ENCODE measurements at regions not wholly inside any gene's neighbourhood (a gene's known extent, or its start where the extent isn't known, plus 50 kb on each side); places are given as distances from the start of the nearest gene placed in this dataset.
A peak's percentile ranks its signal among the peaks of the same experiment; 100 is the strongest.

DNA sequence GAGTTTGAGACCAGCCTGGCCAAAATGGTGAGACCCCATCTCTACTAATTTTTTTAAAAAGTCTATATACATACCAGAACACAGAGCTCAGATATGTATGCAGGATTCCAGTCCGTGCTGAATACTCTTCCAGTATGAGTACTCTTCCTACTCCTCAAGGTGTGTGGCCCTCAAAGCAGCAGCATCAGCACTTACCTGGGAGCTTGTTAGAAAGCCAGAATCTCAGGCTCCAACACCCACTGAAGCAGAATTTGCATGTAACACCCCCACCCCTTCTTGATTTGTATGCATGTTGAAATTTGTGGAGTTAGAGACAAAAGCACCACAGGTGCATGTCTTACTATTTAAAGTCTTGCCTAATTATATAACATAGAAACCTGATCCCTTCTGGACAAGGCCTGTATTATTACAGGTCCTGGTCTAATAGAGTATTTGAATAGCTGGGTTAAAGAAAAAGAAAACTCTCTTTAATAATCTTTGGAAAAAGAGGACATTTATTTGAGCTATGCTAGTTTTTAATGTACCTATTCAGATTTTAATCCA, 50.3 kb upstream of the NFE2L2 start:
- DNase-seq = no peak

DNA sequence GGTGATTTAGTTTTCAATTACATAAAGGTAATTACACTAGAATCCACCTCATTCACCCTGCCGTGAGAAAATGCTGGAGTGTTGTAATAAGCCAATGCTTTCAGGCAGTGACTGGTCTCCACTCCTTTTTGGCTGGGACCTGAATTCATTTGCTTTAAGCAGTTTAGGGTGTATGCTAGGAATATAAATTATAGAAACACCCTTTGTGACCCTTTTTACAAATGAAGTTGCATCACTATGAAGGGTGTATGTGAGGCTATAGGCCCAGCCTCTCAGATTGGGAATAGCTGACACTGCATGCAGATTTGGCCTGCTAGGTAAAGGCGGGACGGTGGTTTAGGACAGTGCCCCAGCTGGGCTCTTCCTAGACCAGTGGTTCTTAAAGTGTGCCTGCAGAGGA, 50.8 kb upstream of the NFE2L2 start:
- DNase-seq = no peak

DNA sequence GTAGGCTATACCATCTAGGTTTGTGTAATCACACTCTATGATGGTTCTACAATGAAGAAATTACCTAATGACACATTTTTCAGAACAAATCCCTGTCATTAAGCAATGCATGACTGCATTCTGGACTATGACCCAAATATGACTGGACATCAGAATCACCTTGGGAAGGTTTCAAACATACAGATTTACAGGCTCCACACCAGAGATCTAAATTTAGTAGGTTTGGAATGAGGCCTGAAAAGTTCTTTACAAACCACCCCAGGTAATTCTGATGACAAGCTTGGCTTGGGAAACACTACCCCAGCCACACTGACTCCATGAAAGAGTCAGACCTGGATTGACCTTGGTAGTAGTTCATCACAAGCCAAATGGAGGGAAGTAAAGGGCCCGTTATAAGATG, 52.2 kb upstream of the NFE2L2 start:
- no peak for DNase-seq

DNA sequence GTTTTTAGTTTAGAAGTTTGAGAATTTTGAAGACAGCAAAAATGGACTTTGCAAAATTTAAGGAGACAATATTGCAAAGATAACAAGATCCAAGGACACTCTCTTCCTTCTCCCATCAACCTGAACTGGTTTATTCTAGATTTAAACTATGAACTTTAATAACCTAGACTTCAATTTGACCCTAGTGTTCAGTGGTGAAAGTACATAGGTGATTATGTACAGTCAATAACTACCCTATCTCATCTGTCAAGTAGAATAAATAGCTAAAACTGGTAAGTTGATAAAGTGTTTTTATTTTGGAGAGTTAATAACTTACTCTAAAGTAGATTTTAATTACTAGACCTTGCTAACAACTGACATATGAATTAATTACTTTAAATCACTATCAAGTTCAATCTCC, 52.9 kb upstream of the NFE2L2 start:
- no peak for DNase-seq

DNA sequence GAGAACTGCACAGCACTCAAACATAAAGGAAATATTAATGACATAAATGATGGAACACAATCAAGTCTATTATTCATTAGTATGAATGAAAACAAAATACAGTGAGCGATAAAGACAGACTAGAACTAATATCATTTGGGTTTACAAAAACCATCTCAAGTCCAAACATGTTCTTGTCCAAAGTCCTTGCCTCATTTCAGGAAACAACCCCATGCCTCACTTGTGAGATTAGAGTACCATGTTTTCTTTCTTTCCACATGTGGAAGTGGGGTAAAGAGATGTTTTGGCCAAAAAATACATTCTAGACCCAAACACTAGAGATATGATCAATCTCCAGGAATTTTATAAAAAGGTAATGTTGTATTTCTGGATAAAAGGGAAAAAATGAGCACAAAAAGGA, 53.3 kb upstream of the NFE2L2 start:
- DNase-seq = no peak

DNA sequence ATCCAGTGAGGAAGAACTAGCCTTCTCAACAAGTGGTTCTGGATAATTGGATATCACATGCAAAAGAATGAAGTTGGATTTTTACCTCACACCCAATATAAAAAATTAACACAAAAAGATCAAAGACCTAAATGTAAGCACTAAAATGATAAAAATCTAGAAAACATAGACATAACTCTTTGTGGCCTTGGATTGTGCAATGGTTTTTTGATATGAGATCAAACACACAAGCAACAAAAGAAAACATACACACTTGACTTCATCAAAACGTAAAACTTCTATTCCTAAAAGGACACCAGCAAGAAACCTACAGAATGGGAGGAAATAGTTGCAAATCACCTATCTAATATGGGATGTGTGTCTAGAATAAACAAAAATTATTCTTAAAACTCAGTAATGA, 54.1 kb upstream of the NFE2L2 start:
- DNase-seq = no peak

DNA sequence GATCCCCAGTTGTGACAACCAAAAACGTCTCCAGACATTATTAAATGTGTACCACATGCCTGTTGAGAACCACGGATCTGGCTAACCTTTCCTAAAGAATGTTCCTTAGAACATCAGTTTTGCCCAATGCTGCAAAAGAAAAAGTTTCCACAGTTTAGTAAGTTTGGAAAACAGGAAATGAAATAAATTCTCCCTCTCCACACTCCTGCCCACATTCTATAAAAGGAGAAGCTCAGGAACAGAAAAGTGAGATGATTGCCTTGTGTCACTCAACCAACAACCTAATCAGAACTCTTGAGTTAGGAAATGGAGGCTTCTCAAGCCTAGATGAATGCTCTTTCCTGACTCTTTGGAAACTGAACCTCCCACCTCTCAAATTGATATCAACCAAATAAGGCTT, 56.1 kb upstream of the NFE2L2 start:
- DNase-seq = no peak

DNA sequence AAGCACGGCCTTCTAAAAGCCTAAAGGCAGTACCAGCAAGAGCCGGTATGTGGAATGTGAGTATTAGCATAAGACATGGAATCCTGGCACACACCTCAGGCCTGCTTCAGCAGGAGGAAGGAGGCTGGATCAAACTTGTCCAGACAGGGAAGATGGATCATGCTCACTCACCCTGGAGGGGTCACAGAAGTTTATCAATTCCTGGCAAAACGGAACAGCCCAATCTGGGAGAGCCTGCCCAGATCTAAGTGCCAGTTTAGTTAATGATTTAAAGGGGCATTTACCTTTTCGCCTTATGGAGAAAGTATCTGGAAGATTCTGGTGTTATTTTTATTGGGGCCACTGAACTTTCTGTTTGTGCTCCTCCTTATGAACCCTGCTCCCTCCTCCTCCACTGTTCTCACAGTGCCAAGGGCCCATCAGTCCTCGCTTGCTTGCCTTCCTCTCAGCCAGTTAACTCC, 58.3 kb upstream of the NFE2L2 start:
- no peak for DNase-seq

DNA sequence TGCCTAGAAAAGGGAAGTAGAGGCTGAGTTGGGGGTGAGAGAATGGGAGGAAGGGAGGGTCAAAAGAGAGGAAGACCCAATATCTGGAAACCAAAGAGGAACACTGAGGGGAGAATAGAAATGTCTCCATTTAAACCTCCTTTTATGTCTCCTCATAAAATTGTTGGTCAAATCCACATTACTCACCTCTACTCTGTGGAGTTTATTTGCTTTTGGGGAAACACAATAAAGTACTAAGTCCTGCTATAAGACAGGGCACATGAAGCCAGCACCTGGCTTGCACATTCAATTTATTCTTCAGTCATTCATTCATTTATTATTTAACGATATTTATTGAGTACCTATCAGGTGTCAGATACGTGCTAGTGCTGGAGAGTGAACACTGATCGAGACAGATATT, 60.3 kb upstream of the NFE2L2 start:
- no peak for DNase-seq

DNA sequence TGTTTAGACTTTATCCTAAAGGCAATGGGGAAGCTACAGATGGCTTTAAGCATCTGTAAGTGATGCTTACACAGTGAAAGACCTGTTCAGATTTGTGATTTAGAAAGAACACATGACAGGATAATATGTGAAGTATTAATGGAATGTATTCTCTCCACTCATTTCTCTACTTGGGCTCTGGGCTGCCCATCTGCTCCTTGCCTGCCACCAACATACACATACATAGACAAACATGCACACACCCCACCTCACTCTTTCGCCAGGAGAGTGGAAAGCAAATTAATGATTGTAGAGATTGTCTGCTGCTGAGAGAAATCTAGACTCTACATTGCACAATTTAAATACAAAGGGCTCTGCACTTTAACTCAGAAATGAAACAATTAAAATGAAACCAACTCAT, 61.0 kb upstream of the NFE2L2 start:
- DNase-seq = no peak

DNA sequence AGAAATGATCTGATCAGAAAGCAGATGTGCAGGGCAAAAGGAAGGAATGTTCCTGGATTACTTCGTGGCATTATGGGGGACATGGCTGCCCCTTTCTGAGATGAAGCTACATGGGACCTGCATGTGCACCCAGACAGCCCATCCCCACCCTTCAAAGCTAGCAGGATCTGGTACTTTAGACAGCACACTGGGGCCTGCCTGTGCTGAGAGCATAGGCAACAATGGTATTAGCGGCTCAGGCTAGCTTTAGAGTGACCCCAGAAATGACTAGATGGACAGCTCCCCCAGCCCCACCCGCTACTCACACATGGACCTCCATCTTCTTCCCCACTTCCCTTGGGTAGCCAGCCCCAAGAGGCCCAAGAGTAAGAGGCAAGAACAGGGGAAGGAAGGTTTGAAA, 61.5 kb upstream of the NFE2L2 start:
- DNase-seq = no peak

DNA sequence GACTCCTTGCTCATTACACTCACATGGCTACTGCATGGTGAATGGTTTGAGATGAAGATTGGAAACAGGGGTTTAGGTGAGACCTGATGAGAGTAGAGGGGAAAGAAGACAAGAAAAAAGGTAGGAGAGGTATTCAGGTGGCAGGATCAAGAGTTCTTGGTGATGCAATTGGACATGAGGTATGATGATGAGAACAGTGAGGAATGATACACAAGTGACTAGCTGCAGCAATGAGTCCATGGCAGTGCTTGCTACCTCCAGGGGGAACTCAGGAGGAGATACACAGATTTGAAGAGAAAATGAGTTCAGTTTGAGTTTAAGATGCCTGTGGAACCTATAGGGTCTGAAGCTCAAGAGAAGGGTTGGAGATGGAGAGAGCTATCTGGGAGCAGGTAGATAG, 62.1 kb upstream of the NFE2L2 start:
- DNase-seq = no peak

DNA sequence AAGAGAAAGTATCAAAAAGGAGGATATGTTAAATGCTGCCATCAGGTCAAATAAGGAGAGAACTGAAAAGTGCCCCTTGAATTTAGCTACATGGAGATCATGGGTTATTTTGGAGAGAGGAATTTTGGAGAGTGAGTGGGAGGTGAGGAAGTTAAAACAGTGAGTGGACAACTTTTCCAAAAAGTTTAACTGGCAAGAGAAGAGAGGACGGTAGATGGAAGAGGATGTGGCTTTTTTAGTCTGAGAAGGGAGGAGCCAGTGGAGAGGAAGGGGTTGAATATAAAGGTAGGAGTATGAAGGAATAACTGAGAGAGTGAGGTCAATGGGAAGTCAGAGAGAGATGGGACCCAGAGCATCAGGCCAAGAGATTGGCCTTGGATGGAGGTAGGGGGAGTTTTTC, 62.5 kb upstream of the NFE2L2 start:
- no peak for DNase-seq

DNA sequence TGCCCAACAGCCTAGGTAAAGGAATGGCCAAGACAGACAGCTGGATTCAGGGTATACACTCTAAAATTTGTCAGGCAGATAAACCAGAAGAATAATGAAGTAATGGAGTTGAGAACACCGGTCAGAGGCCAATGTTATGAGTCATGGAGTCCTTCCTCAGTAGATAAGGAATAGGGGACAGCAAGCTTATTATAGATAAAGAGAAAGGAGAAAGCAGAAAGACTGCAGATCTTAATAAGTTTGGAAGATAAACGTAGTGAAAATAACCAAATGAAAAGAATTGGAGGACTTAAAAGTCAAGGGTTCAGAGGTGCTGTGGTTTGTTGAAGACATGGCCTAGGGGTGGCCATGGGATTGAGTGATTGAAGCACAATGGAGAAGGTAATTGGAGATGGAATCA, 63.5 kb upstream of the NFE2L2 start:
- DNase-seq = no peak

DNA sequence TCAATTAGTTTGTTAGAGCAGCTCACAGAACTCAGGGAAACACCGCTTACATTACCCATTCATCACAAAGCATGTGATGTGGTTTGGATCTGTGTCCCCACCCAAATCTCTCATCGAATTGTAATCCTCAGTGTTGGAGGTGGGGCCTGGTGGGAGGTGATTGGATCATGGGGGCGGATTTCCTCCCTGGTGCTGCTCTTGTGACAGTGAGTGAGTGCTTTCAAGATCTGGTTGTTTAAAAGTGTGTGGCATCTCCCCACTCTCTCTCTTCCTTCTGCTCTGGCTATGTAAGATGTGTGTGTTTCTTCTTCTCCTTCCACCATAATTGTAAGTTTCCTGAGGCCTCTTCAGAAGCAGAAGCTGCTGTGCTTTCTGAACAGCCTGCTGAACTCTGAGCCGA, 63.5 kb upstream of the AGPS start:
- DNase-seq = no peak

DNA sequence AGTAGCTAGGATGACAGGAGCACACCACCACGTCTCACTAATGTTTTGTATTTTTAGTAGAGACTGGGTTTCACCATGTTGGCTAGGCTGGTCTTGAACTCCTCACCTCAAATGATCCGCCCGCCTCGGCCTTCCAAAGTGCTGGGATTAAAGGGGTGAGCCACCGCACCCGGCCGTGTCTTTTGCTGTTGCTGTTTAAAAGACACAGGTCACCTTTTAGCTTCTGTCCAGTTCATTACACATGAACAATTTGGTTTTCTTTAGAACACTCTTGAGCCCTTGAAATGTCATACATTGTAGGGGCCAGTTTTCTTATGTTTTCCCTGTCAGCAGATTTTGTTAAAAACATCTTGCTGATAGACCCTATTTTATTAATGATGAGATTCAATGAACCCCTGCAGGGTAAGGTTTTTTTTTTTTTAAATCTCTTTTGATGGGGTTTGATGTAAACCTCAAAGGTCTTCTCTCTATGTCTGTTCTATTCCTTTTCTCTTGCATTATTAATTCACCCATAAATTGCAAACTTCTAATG, 61.0 kb upstream of the AGPS start:
- DNase-seq = no peak

DNA sequence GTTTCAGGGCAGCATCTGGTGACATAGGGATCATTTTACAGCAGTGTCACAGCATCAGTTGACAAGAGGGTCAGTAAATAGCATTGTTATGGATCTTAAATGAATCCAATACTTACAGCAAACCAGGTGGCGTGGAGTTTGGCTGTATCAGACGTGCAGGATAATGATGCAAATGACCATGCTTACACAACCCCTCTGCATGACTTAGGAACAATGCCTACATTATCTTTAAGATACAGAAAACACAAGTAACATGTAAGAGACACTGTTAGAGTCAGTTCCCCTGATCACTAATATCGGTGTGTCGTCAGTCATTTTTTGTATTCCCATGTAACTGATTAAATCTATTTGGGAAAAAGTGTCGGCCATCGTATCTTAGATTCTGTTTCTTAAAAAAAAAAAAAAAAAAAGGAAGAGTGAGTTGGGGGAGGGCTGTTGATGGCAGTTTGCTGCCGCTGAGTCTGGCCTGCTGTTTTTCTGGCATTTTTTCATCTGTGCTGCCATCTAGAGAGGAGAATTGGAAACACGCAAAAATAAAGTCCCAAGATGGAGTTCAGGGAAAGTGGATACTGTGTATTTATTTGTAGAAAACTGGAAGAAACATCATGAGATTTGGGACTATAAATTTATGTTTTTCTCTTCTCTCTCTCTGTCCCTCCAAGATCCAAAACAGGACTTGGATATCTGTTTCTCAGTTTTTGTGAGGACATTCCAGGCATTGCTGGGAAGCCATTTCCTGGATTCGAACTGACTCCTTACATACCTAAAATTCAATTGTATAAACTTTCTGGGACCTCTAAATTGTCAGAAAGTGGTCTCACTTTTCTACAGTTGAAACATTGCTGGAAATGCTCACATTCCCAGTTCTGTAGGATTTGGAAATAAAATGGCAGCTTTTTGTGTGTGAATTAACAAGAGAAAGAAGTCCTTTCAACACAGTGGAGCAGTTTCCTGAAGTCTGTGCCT, 60.3 kb upstream of the AGPS start:
- peak; percentile 85 for DNase-seq

DNA sequence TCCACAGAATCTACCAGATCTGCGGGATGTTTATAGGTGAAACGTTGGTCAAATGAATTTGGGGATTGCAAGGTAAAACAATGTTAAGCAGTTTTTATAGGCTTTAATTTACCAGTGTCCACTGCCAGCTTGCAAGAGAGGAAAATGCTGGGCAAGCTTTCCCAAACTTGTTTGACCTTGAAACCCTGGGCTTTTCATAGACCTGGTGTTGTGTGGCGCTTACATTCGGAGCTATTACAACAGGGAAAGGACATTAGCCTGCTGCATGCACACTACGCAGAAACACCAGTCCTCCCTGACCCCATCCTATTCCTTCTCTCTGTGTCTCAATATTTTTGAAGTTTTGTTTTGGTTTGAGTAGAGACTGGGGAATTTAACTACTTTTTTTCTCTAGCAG, 59.6 kb upstream of the AGPS start:
- no peak for DNase-seq

DNA sequence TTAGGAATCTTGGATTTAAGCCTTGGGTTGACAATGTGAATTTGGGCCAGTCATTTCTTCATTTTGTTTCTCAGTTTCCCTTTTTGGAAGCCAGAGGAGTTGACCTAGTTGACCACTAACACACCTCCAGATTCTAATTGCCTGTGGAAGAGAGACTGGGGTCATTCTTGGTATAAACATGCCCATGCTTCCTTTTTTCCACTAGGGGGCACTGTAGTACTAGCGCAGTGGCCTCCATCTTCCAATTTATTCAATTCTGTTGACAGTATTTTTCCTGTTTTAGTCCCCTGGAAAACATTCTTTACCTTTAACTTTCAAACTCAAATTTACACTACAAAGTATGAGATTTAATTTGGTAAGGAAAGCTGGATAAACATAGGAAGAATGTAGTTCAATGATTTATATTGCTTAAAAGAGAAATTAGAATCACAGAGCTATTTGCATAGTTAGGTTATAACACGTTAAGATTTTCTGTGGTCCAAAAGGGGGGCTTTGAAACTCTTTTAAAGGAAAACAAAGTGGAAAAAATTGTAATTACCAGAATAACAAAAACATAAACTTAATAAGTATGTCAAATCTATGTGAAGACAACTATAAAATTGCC, 57.5 kb upstream of the AGPS start:
- DNase-seq = peak; percentile 67

DNA sequence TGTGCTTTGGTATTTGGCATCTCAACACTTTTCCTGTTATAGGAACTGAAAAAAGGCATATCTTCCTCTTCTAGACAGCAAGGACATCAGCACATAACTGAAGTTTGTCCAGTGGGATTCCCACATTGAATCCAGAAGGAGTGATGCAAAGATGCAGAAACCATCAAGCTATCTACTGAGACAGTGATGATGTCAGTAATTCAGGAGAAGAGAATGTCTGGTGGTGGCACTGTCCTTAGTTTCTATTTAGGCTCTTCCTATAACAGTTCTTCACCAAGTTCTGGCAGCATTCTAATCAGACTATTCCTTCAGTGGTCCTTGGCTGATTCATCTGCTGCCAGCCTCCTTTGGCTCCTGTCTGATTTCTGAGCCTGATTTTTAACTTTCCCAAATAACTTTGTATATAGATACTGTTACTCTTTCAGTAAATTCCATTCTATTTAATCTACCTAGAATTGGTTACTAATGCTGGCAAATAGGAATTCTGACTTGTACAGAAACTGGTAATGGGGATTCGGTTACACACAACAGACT, 56.6 kb upstream of the AGPS start:
- DNase-seq = peak; percentile 18

DNA sequence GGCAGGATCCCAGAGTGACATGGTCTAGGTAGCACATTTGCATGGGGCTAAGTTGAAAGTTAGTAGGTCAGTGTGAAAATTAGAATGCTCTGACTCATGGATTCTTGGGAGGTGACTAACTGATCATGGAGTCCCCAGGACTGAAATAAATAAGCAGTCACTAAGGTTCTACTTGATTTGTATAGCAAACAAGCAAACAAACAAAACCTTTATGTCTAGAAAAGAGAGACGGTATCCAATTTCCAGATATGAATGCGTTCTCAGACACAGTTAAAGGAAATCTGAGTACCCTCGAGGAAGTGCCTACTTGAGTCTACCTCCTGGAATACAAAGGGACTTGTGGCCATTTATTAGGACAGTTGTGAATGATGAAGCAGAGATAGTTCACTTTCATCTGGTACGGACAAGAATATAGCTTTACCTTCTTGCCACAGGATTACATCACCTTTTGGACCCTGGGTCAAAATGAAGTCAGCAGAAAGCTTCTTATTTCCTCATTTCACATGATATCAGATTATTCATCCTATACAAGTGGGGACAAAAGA, 54.3 kb upstream of the AGPS start:
- peak; percentile 73 for DNase-seq

DNA sequence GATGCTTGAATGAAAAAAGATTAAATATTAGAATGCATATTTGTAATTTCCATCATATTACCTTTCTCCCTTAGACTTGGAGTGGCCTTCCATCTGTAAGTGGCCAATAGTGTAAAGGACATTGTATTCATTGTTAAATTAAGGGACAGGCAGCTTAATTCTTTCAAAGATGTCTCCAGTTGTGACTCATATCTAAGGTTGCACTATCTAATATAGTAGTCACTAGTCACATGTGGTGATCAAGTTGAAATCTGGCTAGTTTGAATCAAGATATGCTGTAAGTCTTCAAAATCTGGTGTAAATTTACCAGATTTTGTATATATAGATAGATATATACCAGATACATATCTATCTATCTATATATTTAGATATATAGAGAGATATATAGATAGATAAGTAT, 52.4 kb upstream of the AGPS start:
- no peak for DNase-seq

DNA sequence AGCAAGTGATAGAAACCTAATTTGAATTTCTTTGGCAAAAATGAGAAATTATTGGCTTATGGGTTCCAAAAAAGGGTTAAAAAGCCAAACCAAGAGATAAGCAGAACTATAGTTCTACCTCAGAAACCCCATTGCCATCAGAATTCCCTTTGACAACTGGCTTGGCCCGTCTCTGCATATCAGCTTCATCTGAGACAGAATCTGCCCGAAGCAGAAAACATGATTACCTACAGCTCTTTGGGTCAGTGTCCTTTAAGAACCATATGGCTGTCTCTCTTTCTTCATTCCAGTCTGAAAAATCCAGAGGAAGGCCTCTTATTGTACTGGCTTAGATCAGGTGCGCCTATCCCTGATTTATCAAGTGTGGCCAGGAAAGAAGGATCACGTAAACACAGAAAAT, 49.8 kb upstream of the AGPS start:
- DNase-seq = no peak
